A549 (cell line): ENCODE measurements at regions not wholly inside any gene's neighbourhood (a gene's known extent, or its start where the extent isn't known, plus 50 kb on each side); places are given as distances from the start of the nearest gene placed in this dataset.

Source experiments
- ATAC-seq, 2 experiments: fragments of 200-7000 bp in 1 of 2; fragments of >200 bp in 1 of 2; cut with Nextera tagmentation in 1 of 2; cut with Tn5 transposase in 1 of 2; 3 replicates each; pipeline versions ENCODE4 v1.8.0 to v1.9.1; 2018 to 2020; ENCODE audit warnings: mild to moderate bottlenecking in 1 of 2, moderate library complexity in 1 of 2
- CTCF ChIA-PET: fragments of 300-600 bp; sonication (Branson Sonifier 250); formaldehyde crosslinking; extraction: SDS; loops from one replicate; lab custom pipeline; 2021; ENCODE audit warnings: antibody characterized with exemption, inconsistent platforms; lab: Yijun Ruan, JAX
- POLR2A ChIA-PET: fragments of 350-600 bp; formaldehyde crosslinking; extraction: SDS; loops from one replicate; lab custom pipeline; 2021; ENCODE audit warnings: antibody characterized with exemption, inconsistent platforms; lab: Yijun Ruan, JAX
- DNase-seq, 2 experiments: peaks; one replicate each; pipeline versions ENCODE4 v3.0.0 to v3.0.0-alpha.2; 2011 to 2016; ENCODE audit warnings: low read depth in 1 of 2, low spot score in 1 of 2
- FAIRE-seq: peaks from 2 replicates; lab custom pipeline; 2011; peaks lifted over from hg19 to GRCh38; lab: Jason Lieb, UNC
- H3K27ac ChIP-seq, 2 experiments: fragments of >200 bp; sonication (Bioruptor Twin); formaldehyde crosslinking; 3 replicates each; pipeline ENCODE4 v1.5.1; 2016 to 2017
- H3K4me1 ChIP-seq: fragments of >200 bp; sonication (Bioruptor Twin); formaldehyde crosslinking; 3 replicates; pipeline ENCODE4 v1.6.1; 2016
- H3K4me2 ChIP-seq: fragments of >200 bp; sonication (Bioruptor Twin); formaldehyde crosslinking; 3 replicates; pipeline ENCODE4 v1.6.1; 2016
- H3K4me3 ChIP-seq: fragments of >200 bp; sonication (Bioruptor Twin); formaldehyde crosslinking; 3 replicates; pipeline ENCODE4 v1.5.1; 2016
- H3K9me3 ChIP-seq: fragments of >200 bp; sonication (Bioruptor Twin); formaldehyde crosslinking; 3 replicates; pipeline ENCODE4 v1.6.1; 2016
- BHLHE40 ChIP-seq: IDR thresholded peaks from 2 replicates; pipeline ENCODE4 v1.6.1; 2012; ENCODE audit warnings: low read depth, low read length, inconsistent platforms
- CHD2 ChIP-seq: fragments of 150-350 bp; IDR thresholded peaks from 2 replicates; pipeline ENCODE4 v1.6.1; 2014; ENCODE audit warnings: low read length; ENCODE audit not compliant: partially characterized antibody
- CHD4 ChIP-seq: fragments of 200-600 bp; sonication (generic); IDR thresholded peaks from 2 replicates; pipeline ENCODE4 v1.6.1; 2016; ENCODE audit warnings: antibody characterized with exemption, mild to moderate bottlenecking, borderline replicate concordance
- CTCF ChIP-seq: fragments of >200 bp; sonication (Bioruptor Twin); formaldehyde crosslinking; IDR thresholded peaks from 3 replicates; pipeline ENCODE4 v1.5.1; 2016
- ELK1 ChIP-seq: fragments of 150-350 bp; IDR thresholded peaks from 2 replicates; pipeline ENCODE4 v1.6.1; 2014; ENCODE audit warnings: low read depth, mild to moderate bottlenecking, low read length
- ESRRA ChIP-seq: fragments of 150-350 bp; IDR thresholded peaks from 2 replicates; pipeline ENCODE4 v1.6.1; 2014; ENCODE audit warnings: mild to moderate bottlenecking, low read length, borderline replicate concordance
- FOSL2 ChIP-seq, 2 experiments: fragments of 450-650 bp in 1 of 2; fragments of >200 bp in 1 of 2; sonication (Bioruptor Twin) in 1 of 2; formaldehyde crosslinking; IDR thresholded peaks; 2 replicates each; pipeline versions ENCODE4 v1.5.0 to v1.6.1; 2016 to 2020; ENCODE audit warnings: mild to moderate bottlenecking in 1 of 2, moderate library complexity in 1 of 2
- FOXS1 ChIP-seq: fragments of 250-450 bp; sonication (Bioruptor Pico); IDR thresholded peaks from 2 replicates; pipeline ENCODE4 v1.5.0; 2020; ENCODE audit warnings: mild to moderate bottlenecking, moderate library complexity
- HES2 ChIP-seq: fragments of >200 bp; sonication (Bioruptor Twin); formaldehyde crosslinking; IDR thresholded peaks from 2 replicates; pipeline ENCODE4 v1.6.1; 2016
- HEYL ChIP-seq: fragments of 250-450 bp; sonication (Bioruptor Pico); IDR thresholded peaks from 2 replicates; pipeline ENCODE4 v1.8.0; 2021; ENCODE audit warnings: mild to moderate bottlenecking, moderate library complexity
- JUN ChIP-seq, 2 experiments: fragments of >200 bp; sonication (Bioruptor Twin); formaldehyde crosslinking; IDR thresholded peaks; 2 replicates in 1 of 2; 3 replicates in 1 of 2; pipeline ENCODE4 v1.6.1; 2016 to 2017
- KDM1A ChIP-seq: fragments of 200-600 bp; sonication (generic); IDR thresholded peaks from 2 replicates; pipeline ENCODE4 v1.6.1; 2016; ENCODE audit warnings: low read depth, mild to moderate bottlenecking
- MYC ChIP-seq: IDR thresholded peaks from 2 replicates; pipeline ENCODE4 v1.6.1; 2012; ENCODE audit warnings: mild to moderate bottlenecking, inconsistent platforms, low read length, improper control_type of control experiment, borderline replicate concordance
- NPAS2 ChIP-seq: fragments of 250-450 bp; sonication (Bioruptor Pico); IDR thresholded peaks from 2 replicates; pipeline ENCODE4 v1.8.0; 2022; ENCODE audit warnings: mild to moderate bottlenecking, moderate library complexity, borderline replicate concordance
- NR3C1 ChIP-seq: fragments of >200 bp; sonication (Bioruptor Twin); formaldehyde crosslinking; IDR thresholded peaks from 3 replicates; pipeline ENCODE4 v1.6.1; 2017
- PBX3 ChIP-seq: IDR thresholded peaks from 2 replicates; pipeline ENCODE4 v1.6.1; 2012
- PHF8 ChIP-seq: fragments of 200-600 bp; sonication (generic); IDR thresholded peaks from 2 replicates; pipeline ENCODE4 v1.6.1; 2016; ENCODE audit warnings: low read depth, mild to moderate bottlenecking, antibody characterized with exemption, moderate library complexity, borderline replicate concordance
- POLR2A ChIP-seq: IDR thresholded peaks from 2 replicates; pipeline ENCODE4 v1.6.1; 2012; ENCODE audit warnings: mild to moderate bottlenecking, low read length
- RAD21 ChIP-seq, 2 experiments: fragments of >200 bp in 1 of 2; sonication (Bioruptor Twin) in 1 of 2; formaldehyde crosslinking in 1 of 2; IDR thresholded peaks in 1 of 2; conservative IDR thresholded peaks in 1 of 2; 2 replicates in 1 of 2; 3 replicates in 1 of 2; pipeline ENCODE4 v1.6.1; 2012 to 2018; ENCODE audit warnings: inconsistent platforms in 1 of 2
- RARB ChIP-seq: fragments of 250-450 bp; sonication (Bioruptor Pico); IDR thresholded peaks from 2 replicates; pipeline ENCODE4 v1.8.0; 2021; ENCODE audit warnings: mild to moderate bottlenecking, moderate library complexity
- SMC3 ChIP-seq: fragments of >200 bp; sonication (Bioruptor Twin); formaldehyde crosslinking; IDR thresholded peaks from 3 replicates; pipeline ENCODE4 v1.6.1; 2018; ENCODE audit warnings: inconsistent platforms
- TFCP2L1 ChIP-seq: fragments of 250-450 bp; sonication (Bioruptor Pico); IDR thresholded peaks from 2 replicates; pipeline ENCODE4 v1.5.0; 2021; ENCODE audit warnings: mild to moderate bottlenecking
- ZFP36 ChIP-seq: fragments of 450-650 bp; IDR thresholded peaks from 2 replicates; pipeline ENCODE4 v1.6.1; 2014; ENCODE audit warnings: borderline replicate concordance; ENCODE audit not compliant: partially characterized antibody
- ZSCAN20 ChIP-seq: fragments of 250-450 bp; sonication (Bioruptor Pico); IDR thresholded peaks from 2 replicates; pipeline ENCODE4 v1.8.0; 2022; ENCODE audit warnings: mild to moderate bottlenecking, moderate library complexity
- WGBS: methylation state at CpG from one replicate; pipeline ENCODE4 v1.1.6; 2017; ENCODE audit errors: missing lambda C conversion rate; 5-methylcytosine and 5-hydroxymethylcytosine counted together

GRCh38 chr15:66836231-66837030 is 134.4 kb downstream of the SMAD6 start:
- H3K9me3 ChIP-seq: no peaks in the 10 kb centered on the region
- CTCF ChIA-PET: interaction anchor here (0.6 to 7.3 kb wide), 10 partner anchors 8 to 218 kb away, joined by 3 to 157 read pairs (median 4); no protein-coding TSS in a partner anchor
- FAIRE-seq (no peak), DNase-seq (no peak), ATAC-seq (no peak)
- no peak for TF ChIP-seq CHD2
- no peak for TF ChIP-seq FOSL2 (IDR thresholded peaks at IDR 0.05)
- TF ChIP-seq FOSL2 (CRISPR knock-in tag; IDR thresholded peaks at IDR 0.05): no peak; the same call in 1 of the 2 replicates
- no peak overlapping the region for H3K4me2 ChIP-seq
- POLR2A ChIA-PET: no interaction called here
- H3K27ac ChIP-seq: no peak overlapping the region; a peak in 1 of 6 replicates
- H3K4me1 ChIP-seq: peaks cover 20% of the 10 kb centered on the region
- 83% methylated on average over 9 of the region's 9 CpGs for WGBS
- H3K4me3 ChIP-seq: no peak overlapping the region

GRCh38 chr15:66838202-66838601 is 136.2 kb downstream of the SMAD6 start:
- H3K9me3 ChIP-seq: no peaks in the 10 kb centered on the region
- CTCF ChIA-PET: interaction anchor here (1.0 to 7.3 kb wide), 22 partner anchors 8 to 219 kb away, joined by 3 to 157 read pairs (median 7); no protein-coding TSS in a partner anchor
- WGBS: 68% methylated on average over 7 of the region's 7 CpGs

GRCh38 chr15:66838671-66839239 is 136.7 kb downstream of the SMAD6 start:
- FAIRE-seq (peak; percentile 78), DNase-seq (peak; percentile 57 to 83), ATAC-seq (peak in 1 of 2 experiments; percentile 69; a peak in 3 of 6 replicates)
- POLR2A ChIA-PET: no interaction called here
- H3K27ac ChIP-seq: no peak overlapping the region
- CTCF ChIA-PET: interaction anchor here (0.5 to 7.3 kb wide), 33 partner anchors 8 to 220 kb away, joined by 3 to 157 read pairs (median 6); partner anchors contain the start of gene SMAD6
- no peak overlapping the region for H3K4me3 ChIP-seq
- WGBS: 30% methylated on average over 5 of the region's 5 CpGs
- peaks cover 34% of the 10 kb centered on the region for H3K4me1 ChIP-seq
- no peaks in the 10 kb centered on the region for H3K9me3 ChIP-seq
- H3K4me2 ChIP-seq: no peak overlapping the region
- no peak for TF ChIP-seq MYC
- TF ChIP-seq TFCP2L1: no peak
- TF ChIP-seq CTCF: peak; percentile 59
- peak; percentile 17; the same call in 1 of the 3 replicates for TF ChIP-seq SMC3
- TF ChIP-seq BHLHE40: no peak
- no peak for TF ChIP-seq JUN (IDR thresholded peaks at IDR 0.05)
- TF ChIP-seq ZFP36: no peak
- peak; percentile 23 to 58; a peak in 2 of 5 replicates for TF ChIP-seq RAD21 (conservative IDR thresholded peaks at IDR 0.05 in 1 of 2, IDR thresholded peaks at IDR 0.05 in 1 of 2)
- TF ChIP-seq HEYL (CRISPR knock-in tag): no peak
- TF ChIP-seq POLR2A: no peak
- TF ChIP-seq FOXS1: no peak
- no peak for TF ChIP-seq PHF8
- no peak for TF ChIP-seq CHD4
- no peak for TF ChIP-seq RARB (CRISPR knock-in tag)
- no peak for TF ChIP-seq ESRRA
- TF ChIP-seq NPAS2 (CRISPR knock-in tag): no peak
- no peak for TF ChIP-seq PBX3
- TF ChIP-seq KDM1A: no peak
- TF ChIP-seq ZSCAN20 (CRISPR knock-in tag): no peak

More at GRCh38 chr15:66838202-66838601, 136.2 kb downstream of the SMAD6 start:
- POLR2A ChIA-PET: no interaction called here
- DNase-seq (no peak), FAIRE-seq (no peak), ATAC-seq (no peak)
- no peak overlapping the region for H3K4me3 ChIP-seq
- TF ChIP-seq ELK1: no peak
- TF ChIP-seq FOSL2 (IDR thresholded peaks at IDR 0.05): no peak
- no peak for TF ChIP-seq FOSL2 (CRISPR knock-in tag; IDR thresholded peaks at IDR 0.05)
- no peak for TF ChIP-seq HES2
- no peak for TF ChIP-seq NR3C1
- no peak for TF ChIP-seq ZFP36
- TF ChIP-seq RARB (CRISPR knock-in tag): no peak
- H3K27ac ChIP-seq: 0 out of 6 replicates have a peak overlapping the region, but pooled peaks of 1 of the 2 experiments have one; percentile 7
- peaks cover 29% of the 10 kb centered on the region for H3K4me1 ChIP-seq
- H3K4me2 ChIP-seq: no peak overlapping the region
